NCI-H146 treated with DMSO at 0.1 percent for 48 hours (cell line): ENCODE measurements at regions not wholly inside any gene's neighbourhood (a gene's known extent, or its start where the extent isn't known, plus 50 kb on each side); places are given as distances from the start of the nearest gene placed in this dataset.

Source experiments
- DNase-seq: peaks from one replicate; lab custom pipeline; 2025; ENCODE audit not compliant: unreplicated experiment; lab: John Stamatoyannopoulos, UW

DNA sequence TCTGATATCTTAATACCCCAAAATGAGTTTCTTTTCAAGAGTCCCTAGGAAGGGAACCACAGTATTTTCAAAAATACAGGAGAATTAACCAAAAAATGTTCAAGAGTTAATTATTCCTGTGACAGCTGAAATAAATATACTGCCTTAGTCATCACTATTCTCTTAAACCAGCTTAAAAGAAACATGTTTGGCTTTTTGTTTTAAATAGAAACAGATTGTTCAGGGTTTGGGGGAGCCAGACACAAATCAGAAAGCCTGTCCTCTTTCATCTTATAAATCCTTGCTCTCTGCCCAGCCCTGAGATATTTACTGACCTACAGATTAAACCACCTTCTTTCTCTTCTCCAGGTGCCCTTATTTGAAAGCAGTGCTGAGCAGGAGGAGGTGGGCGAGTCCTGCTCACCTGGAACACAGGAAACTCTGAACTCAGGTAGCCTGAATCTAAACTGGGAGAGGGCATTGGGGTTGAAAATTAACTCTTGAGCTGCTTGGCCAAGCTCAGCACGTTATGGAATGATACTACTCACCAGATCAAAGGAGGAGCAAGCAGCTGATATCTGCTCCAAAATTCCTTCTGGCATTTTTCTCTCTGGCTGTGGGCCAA is 84.1 kb upstream of the SPRED1 start:
- DNase-seq: no peak

DNA sequence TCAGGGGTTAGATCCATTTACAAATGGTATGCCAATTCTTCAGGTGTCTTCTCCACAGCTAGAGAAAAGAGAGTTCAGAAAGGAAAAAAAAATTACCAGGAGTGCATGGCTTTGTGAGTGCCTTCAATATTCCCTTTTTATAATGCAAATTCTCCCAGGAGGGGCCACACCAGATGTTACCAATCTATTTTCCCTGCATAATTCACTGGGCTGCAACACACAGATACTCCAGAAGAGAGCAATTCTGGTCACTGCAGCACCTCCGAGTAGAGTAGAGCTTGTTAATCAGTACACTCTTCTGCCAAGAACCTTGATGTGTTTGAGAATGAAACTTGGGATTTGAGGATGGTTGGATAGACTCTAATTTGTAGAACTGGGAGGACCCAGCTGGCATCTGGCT is 80.7 kb upstream of the SPRED1 start:
- DNase-seq: no peak

- DNase-seq: no peak
Observed at GRCh38 chr15:38174691-38175090, 77.9 kb upstream of the SPRED1 start.

GRCh38 chr15:38176155-38176554 is 76.5 kb upstream of the SPRED1 start:
- no peak for DNase-seq

DNA sequence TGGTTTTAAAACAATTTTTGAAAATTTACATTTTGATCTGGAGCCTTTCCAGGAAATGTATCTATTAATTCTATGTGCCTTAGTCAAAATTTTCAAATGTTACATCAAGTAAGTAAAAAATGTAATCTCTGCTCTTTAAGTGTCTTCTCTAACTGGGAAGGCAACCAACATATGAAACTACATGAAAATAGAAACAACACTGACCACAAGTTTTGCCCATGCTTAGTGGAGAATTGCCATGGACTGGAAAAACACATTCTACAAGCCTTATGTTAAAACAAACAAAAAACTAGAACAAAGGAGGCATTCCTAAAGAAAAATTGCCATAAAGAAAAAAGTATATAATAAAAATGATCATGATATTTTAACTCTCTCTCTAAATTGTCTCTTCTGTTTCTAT is 75.9 kb upstream of the SPRED1 start:
- DNase-seq: no peak

GRCh38 chr15:38182900-38183299 is 69.7 kb upstream of the SPRED1 start:
- DNase-seq: no peak

- DNase-seq: peak; percentile 79
Observed at GRCh38 chr15:38186507-38186906, 66.1 kb upstream of the SPRED1 start.

GRCh38 chr15:38187630-38188313 is 64.9 kb upstream of the SPRED1 start:
- DNase-seq: peak; percentile 45

DNA sequence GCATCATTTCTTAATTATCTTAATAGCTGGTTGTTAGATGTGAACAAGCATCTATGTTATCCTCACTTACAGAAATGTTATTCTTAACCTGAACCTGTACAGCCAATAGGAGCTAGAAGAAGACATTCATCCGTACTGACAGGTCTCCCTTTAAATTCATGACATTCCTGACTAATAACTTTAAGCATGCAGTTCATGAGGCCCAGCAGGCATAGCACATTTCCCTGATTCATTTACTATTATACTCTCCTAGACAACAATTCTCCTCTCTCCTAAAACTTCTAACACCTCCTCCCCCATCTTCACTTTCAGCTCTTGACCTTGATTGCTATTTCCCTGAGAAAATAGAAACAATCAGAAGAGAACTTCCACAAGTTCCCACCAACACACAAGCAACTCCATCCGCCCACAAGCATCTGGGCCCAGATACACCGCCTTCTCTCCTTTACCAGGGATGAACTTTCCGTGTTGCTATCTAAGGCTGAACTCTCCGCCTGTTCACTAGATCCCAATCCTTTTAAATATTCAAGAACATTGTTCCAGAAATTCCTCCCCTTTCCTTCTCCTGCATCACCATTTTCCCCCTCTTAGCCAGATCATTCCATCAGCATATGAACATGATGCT is 62.9 kb upstream of the SPRED1 start:
- no peak for DNase-seq

- peak; percentile 12 for DNase-seq
Observed at GRCh38 chr15:38190501-38190900, 62.1 kb upstream of the SPRED1 start.

- DNase-seq: no peak
Observed at GRCh38 chr15:38192496-38192895, 60.1 kb upstream of the SPRED1 start.

DNA sequence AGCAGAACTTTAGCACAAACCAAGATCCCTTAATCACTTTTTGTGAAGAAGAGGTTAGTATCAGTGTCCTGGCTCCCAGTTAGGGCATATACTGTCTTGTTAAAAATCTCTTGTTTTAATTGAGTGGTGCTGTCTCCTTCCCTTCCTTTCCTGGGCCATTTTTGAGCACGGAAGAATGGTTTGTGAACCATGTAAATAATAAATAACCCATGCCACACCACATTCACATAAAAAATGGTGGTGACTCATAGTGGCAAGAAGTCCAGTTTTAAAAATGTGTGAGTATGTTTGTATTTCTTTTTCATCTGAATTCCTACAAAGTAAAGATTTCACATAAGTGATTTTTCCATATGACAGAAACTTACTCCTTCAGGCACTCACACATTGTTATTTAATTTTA is 59.1 kb upstream of the SPRED1 start:
- DNase-seq: no peak

DNA sequence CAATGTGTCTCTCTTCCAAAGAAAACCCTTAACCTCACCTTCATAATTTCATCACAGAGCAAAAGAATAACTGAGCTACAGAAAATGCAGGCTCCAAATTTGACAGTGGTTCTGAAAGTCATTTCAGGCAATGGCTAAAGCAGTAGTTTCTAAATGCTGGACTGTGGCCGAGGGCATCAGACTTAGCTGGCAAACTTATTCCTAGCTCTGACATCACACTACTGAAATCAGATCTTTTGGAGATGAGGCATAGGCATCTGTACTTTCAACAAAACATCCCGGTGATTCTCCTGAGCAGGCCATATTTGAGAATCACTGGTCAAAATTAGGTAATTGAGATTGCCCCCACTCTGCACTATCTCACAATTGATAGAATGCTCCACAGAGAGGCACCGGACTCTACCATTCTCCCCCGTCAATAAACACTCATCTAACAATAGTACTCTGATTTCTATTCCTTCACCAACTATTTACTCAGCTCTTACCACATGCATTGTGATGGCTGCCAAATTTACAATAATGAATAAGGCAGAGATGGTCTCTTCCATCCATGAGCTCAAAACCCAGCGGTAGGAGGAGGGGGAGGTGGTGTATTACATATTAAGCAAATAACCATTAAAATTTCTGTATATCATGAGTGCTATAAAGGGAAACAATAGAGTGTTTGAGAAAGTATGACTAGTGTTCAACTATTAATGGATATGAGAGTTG is 57.3 kb upstream of the SPRED1 start:
- DNase-seq: no peak

- DNase-seq: no peak
Observed at GRCh38 chr15:38196076-38196475, 56.6 kb upstream of the SPRED1 start.

DNA sequence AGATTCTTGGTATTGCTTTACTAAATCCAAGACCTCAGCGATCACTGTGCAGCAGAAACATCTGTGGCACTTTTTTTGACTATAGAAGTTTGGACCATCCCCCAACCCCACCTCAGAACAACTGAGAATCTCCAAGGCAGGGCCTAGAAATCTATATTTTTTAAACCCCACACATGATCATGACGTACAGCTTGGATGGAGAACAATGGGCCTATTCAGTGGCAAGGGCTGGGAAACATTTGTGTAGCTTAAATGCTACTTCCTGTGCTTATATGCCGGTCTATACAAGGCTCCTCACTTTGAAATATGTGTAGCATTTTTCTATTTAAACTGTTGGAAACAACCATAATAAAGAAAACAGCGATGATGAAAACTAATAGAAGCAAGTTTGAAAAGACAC is 55.1 kb upstream of the SPRED1 start:
- no peak for DNase-seq

DNA sequence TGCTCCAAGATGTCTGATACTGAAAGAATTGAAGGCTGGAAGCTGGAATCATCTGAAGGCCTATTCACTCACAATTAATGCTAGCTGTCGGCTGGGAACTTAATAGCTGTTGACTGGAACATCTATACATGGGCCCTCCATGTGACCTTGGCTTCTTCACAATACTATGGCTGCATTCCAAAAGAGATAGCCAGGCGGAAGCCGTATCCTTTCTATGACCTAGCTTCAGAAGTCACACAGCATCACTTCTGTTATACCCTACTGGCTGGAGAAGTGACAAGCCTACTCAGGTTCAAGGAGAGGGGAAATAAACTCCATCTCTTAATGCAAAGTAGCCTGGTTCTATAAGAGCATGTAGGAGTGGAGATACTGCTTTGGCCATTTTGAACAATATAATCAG is 50.9 kb upstream of the SPRED1 start:
- no peak for DNase-seq

GRCh38 chr15:38202361-38202760 is 50.3 kb upstream of the SPRED1 start:
- DNase-seq: no peak
